ENCODE measurements at regions not wholly inside any gene's neighbourhood (a gene's known extent, or its start where the extent isn't known, plus 50 kb on each side); places are given as distances from the start of the nearest gene placed in this dataset.

- TF ChIP-seq CTCF (IDR thresholded peaks at IDR 0.05), result no peak
- TF ChIP-seq POLR2A (IDR thresholded peaks at IDR 0.05; ENCODE audit: low read depth), result no peak
- no peak for TF ChIP-seq POLR2AphosphoS5 (IDR thresholded peaks at IDR 0.05)
- no peak for TF ChIP-seq EP300 (IDR thresholded peaks at IDR 0.05)
Measured at GRCh38 chr5:82601861-82602260, 323.7 kb upstream of the RPS23 start.
